Testis (tissue), 2 donors: ENCODE measurements at regions not wholly inside any gene's neighbourhood (a gene's known extent, or its start where the extent isn't known, plus 50 kb on each side); places are given as distances from the start of the nearest gene placed in this dataset.

Experiments
- DNase-seq: peaks from one replicate; pipeline ENCODE4 v3.0.0-alpha.2; 2019
- H3K27ac ChIP-seq, 2 donors: fragments of 200-600 bp; sonication (generic); one replicate each; pipeline ENCODE4 v1.5.1; 2019
- H3K27me3 ChIP-seq: fragments of 200-600 bp; sonication (generic); one replicate; pipeline ENCODE4 v1.5.1; 2019
- H3K36me3 ChIP-seq: fragments of 200-600 bp; sonication (generic); one replicate; pipeline ENCODE4 v1.5.1; 2017; ENCODE audit warnings: low read depth; ENCODE audit errors: missing control alignments
- H3K4me1 ChIP-seq: fragments of 200-600 bp; sonication (generic); one replicate; pipeline ENCODE4 v1.5.1; 2019
- H3K4me3 ChIP-seq, 2 donors: fragments of 200-600 bp; sonication (generic); one replicate each; pipeline ENCODE4 v1.5.1; 2017 to 2019
- H3K9me3 ChIP-seq: fragments of 200-600 bp; sonication (generic); one replicate; pipeline ENCODE4 v1.5.1; 2017
- POLR2A ChIP-seq: fragments of 450-650 bp; IDR thresholded peaks from one replicate; pipeline ENCODE4 v1.6.1; 2017; ENCODE audit warnings: antibody characterized with exemption, mild to moderate bottlenecking, moderate library complexity
- WGBS, 2 donors: methylation state at CpG; one replicate each; pipeline ENCODE4 v1.1.5; 2018; 5-methylcytosine and 5-hydroxymethylcytosine counted together
- intact Hi-C: fragments of 100-400 bp; cut with DNase I; formaldehyde crosslinking; loops from one replicate; pipeline ENCODE4 v1.15.1; 2023; ENCODE audit warnings: low total_unique reads
- TF ChIP-seq, protein P1 (sequence below), 3 experiments: fragments of 450-650 bp in 2 of 3; fragments of 200-600 bp in 1 of 3; sonication (generic) in 1 of 3; IDR thresholded peaks; one replicate each; pipeline ENCODE4 v1.5.1; 2016 to 2019; ENCODE audit warnings: antibody characterized with exemption in 3 of 3, mild to moderate bottlenecking in 2 of 3, moderate library complexity in 1 of 3

DNA sequence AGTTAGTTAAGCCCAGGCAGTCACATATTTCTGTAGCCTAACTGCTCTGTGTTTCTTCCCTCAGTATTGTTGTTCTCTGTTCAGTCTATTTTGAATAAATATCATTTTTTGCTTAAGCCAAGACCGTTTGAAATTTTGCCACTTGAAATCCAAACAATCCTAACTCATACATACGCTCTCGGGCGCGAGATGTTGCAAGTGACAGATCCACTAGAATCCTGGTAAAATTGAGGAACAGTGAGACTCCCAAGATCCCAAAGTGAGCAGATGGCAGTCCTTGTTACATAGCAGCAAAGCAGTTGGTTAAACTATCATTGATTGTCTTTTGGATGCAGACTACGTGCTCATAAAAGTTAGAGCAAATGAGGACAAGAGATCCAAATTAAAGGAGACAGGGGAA, 625.4 kb downstream of the TBL1XR1 start:
- no peaks in the 10 kb centered on the region for H3K9me3 ChIP-seq
- H3K27ac ChIP-seq = no peak overlapping the region
- 89 to 95% methylated on average over 6 of the region's 6 CpGs for WGBS, 2 donors
- DNase-seq = no peak
- H3K27me3 ChIP-seq = no peaks in the 10 kb centered on the region
- H3K4me1 ChIP-seq = no peaks in the 10 kb centered on the region
- TF ChIP-seq POLR2A = no peak
- TF ChIP-seq, protein P1, sequence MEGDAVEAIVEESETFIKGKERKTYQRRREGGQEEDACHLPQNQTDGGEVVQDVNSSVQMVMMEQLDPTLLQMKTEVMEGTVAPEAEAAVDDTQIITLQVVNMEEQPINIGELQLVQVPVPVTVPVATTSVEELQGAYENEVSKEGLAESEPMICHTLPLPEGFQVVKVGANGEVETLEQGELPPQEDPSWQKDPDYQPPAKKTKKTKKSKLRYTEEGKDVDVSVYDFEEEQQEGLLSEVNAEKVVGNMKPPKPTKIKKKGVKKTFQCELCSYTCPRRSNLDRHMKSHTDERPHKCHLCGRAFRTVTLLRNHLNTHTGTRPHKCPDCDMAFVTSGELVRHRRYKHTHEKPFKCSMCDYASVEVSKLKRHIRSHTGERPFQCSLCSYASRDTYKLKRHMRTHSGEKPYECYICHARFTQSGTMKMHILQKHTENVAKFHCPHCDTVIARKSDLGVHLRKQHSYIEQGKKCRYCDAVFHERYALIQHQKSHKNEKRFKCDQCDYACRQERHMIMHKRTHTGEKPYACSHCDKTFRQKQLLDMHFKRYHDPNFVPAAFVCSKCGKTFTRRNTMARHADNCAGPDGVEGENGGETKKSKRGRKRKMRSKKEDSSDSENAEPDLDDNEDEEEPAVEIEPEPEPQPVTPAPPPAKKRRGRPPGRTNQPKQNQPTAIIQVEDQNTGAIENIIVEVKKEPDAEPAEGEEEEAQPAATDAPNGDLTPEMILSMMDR (IDR thresholded peaks at IDR 0.05) = no peak
- H3K4me3 ChIP-seq = no peak overlapping the region
- no peaks in the 10 kb centered on the region for H3K36me3 ChIP-seq
- intact Hi-C loops = no loop called here

DNA sequence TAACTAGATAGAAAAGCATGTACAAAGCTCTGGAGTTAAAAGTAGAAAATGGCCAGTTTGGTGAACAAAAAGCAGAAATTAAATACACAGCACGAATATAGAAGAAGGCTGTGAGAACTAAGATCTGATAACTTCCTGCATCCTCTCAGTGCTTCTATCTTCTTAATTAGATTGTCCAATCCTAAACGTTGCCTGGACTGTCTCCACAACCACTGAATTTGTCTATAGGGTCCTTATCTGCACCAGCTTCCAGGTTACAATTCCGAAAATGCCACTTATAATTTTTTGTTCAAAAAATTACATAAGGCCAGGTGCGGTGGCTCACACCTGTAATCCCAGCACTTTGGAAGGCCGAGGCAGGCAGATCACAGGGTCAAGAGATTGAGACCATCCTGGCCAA, 626.3 kb downstream of the TBL1XR1 start:
- Histone ChIP-seq H3K9me3 (no peaks in the 10 kb centered on the region), H3K36me3 (no peaks in the 10 kb centered on the region), H3K27ac (no peak overlapping the region), H3K4me3 (no peak overlapping the region), H3K27me3 (no peaks in the 10 kb centered on the region), H3K4me1 (no peaks in the 10 kb centered on the region)
- TF ChIP-seq, protein P1 (IDR thresholded peaks at IDR 0.05) = no peak
- no peak for TF ChIP-seq POLR2A
- no peak for DNase-seq
- WGBS, 2 donors = 87 to 91% methylated on average over 5 of the region's 5 CpGs
- intact Hi-C loops = no loop called here

DNA sequence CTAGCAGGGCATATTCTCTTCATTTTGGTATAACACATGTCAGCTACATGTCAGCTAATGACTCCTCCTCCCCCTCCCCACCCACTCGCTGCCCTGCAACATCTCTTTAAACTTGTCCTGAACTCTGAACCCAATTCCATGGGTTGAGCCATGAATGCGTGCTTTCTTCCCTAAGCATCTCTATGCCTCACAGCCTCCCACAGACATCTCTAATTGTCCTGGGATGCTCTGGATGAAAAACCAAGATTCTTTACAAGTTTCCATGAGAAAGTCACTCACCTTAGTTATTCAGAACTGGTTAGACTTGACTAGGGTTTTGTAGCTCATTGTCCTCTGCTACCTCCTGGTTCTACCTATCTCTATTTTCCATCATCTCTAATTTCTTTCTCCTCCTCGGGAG, 629.1 kb downstream of the TBL1XR1 start:
- Histone ChIP-seq H3K36me3 (no peaks in the 10 kb centered on the region), H3K27ac (no peak overlapping the region), H3K4me3 (no peak overlapping the region), H3K9me3 (no peaks in the 10 kb centered on the region), H3K27me3 (no peaks in the 10 kb centered on the region), H3K4me1 (no peaks in the 10 kb centered on the region)
- no peak for DNase-seq
- TF ChIP-seq POLR2A = no peak
- TF ChIP-seq, protein P1 (IDR thresholded peaks at IDR 0.05) = no peak
- WGBS, 2 donors = 81 to 86% methylated on average over 3 of the region's 3 CpGs
- intact Hi-C loops = no loop called here

DNA sequence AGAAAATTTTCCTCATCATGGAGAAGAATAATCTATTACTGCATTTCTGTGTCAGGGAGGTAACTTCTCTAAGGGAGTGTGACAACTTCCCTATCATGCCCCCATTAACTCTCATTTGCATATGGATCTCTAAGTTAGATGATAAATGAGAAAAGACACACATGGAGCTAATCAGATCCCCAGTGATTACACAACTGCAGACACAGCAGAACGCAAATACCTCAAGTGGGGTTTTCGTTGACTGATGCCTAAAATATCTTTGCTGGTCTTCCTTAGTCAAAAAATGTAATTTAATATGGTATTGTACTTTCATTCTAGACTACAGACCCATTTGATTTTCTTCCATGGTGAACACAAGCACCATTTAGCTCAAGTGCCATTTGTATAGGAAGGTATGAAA, 630.5 kb downstream of the TBL1XR1 start:
- Histone ChIP-seq H3K9me3 (no peaks in the 10 kb centered on the region), H3K27ac (no peak overlapping the region), H3K27me3 (no peaks in the 10 kb centered on the region), H3K4me1 (no peaks in the 10 kb centered on the region), H3K36me3 (no peaks in the 10 kb centered on the region), H3K4me3 (no peak overlapping the region)
- no peak for DNase-seq
- TF ChIP-seq, protein P1 (IDR thresholded peaks at IDR 0.05) = no peak
- no peak for TF ChIP-seq POLR2A
- intact Hi-C loops = no loop called here
- 85 to 97% methylated on average over 2 of the region's 2 CpGs for WGBS, 2 donors

DNA sequence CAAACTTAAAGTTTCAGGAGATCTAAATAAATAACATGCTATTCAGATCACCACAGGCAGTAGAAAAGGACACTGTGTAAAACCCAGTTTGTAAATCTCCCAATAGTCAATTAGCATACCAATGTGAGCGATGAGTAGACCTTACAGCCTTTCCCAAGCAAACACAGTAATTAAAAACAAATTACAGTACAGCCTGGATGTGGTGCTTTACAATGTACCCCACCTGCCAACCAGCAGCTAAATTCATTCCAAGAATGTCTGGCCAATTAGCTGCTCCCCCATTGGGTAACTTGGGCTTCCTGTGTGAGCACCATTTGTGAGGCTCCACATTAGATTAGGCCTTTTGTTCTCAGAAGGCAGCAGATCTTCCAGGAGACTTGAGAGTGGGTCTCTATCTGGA, 635.0 kb downstream of the TBL1XR1 start:
- Histone ChIP-seq H3K9me3 (no peaks in the 10 kb centered on the region), H3K36me3 (no peaks in the 10 kb centered on the region), H3K4me3 (no peak overlapping the region), H3K27ac (no peak overlapping the region), H3K27me3 (no peaks in the 10 kb centered on the region), H3K4me1 (no peaks in the 10 kb centered on the region)
- no peak for TF ChIP-seq POLR2A
- TF ChIP-seq, protein P1 (IDR thresholded peaks at IDR 0.05) = no peak
- intact Hi-C loops = no loop called here
- no peak for DNase-seq
- WGBS, 2 donors = 92 to 100% methylated on average over 1 of the region's 1 CpG
